ENCODE measurements at regions not wholly inside any gene's neighbourhood (a gene's known extent, or its start where the extent isn't known, plus 50 kb on each side); places are given as distances from the start of the nearest gene placed in this dataset.
"Not testable (repeated sequence)": the region's sequence is repeated elsewhere in the genome, so short reads cannot be mapped to it uniquely, and the experiment has no call there.

- H3K4me1 Mint-ChIP-seq (ENCODE audit: low read depth): peaks cover 22% of the 10 kb centered on the region
- intact Hi-C loops (cut with micrococcal nuclease); H3K36me3 Mint-ChIP-seq (ENCODE audit: low read depth); H3K27ac Mint-ChIP-seq; H3K4me3 Mint-ChIP-seq; H3K9me3 Mint-ChIP-seq: not testable (repeated sequence)
- H3K27me3 Mint-ChIP-seq: peaks cover 37% of the 10 kb centered on the region
Measured at GRCh38 chr7:98770085-98770484, 99.7 kb downstream of the TMEM130 start.

GRCh38 chr7:98771519-98771918 lies 98.3 kb downstream of the TMEM130 start:
- Mint-ChIP-seq H3K27me3 (peaks cover 36% of the 10 kb centered on the region), H3K4me1 (ENCODE audit: low read depth) (peaks cover 22% of the 10 kb centered on the region), H3K27ac (peak overlapping the region; percentile 23), H3K36me3 (ENCODE audit: low read depth) (no peaks in the 10 kb centered on the region), H3K9me3 (no peaks in the 10 kb centered on the region), H3K4me3 (no peak overlapping the region)
- intact Hi-C loops (cut with micrococcal nuclease): no loop called here

- Mint-ChIP-seq H3K4me1 (ENCODE audit: low read depth) (peaks cover 26% of the 10 kb centered on the region), H3K9me3 (no peaks in the 10 kb centered on the region), H3K27ac (peak overlapping the region; percentile 23), H3K36me3 (ENCODE audit: low read depth) (no peaks in the 10 kb centered on the region), H3K4me3 (no peak overlapping the region), H3K27me3 (peaks cover 39% of the 10 kb centered on the region)
- intact Hi-C loops (cut with micrococcal nuclease): no loop called here
Measured at GRCh38 chr7:98771941-98772603, 97.7 kb downstream of the TMEM130 start.

- intact Hi-C loops (cut with micrococcal nuclease): no loop called here
- Mint-ChIP-seq H3K4me3 (no peak overlapping the region), H3K4me1 (ENCODE audit: low read depth) (peaks cover 28% of the 10 kb centered on the region), H3K9me3 (no peaks in the 10 kb centered on the region), H3K27ac (no peak overlapping the region), H3K27me3 (peaks cover 43% of the 10 kb centered on the region), H3K36me3 (ENCODE audit: low read depth) (no peaks in the 10 kb centered on the region)
Measured at GRCh38 chr7:98774884-98775283, 94.9 kb downstream of the TMEM130 start.

- H3K9me3 Mint-ChIP-seq: no peaks in the 10 kb centered on the region
- intact Hi-C loops (cut with micrococcal nuclease): no loop called here
- H3K4me3 Mint-ChIP-seq: no peak overlapping the region
- H3K36me3 Mint-ChIP-seq (ENCODE audit: low read depth): no peaks in the 10 kb centered on the region
- H3K4me1 Mint-ChIP-seq (ENCODE audit: low read depth): peaks cover 13% of the 10 kb centered on the region
- no peak overlapping the region for H3K27ac Mint-ChIP-seq
- peaks cover 37% of the 10 kb centered on the region for H3K27me3 Mint-ChIP-seq
Measured at GRCh38 chr7:98777051-98777450, 92.8 kb downstream of the TMEM130 start.

- Mint-ChIP-seq H3K27me3 (peaks cover 29% of the 10 kb centered on the region), H3K4me1 (ENCODE audit: low read depth) (peaks cover 13% of the 10 kb centered on the region), H3K9me3 (no peaks in the 10 kb centered on the region), H3K36me3 (ENCODE audit: low read depth) (no peaks in the 10 kb centered on the region), H3K4me3 (no peak overlapping the region), H3K27ac (peak overlapping the region; percentile 10)
- intact Hi-C loops (cut with micrococcal nuclease): no loop called here
Measured at GRCh38 chr7:98778421-98778820, 91.4 kb downstream of the TMEM130 start.

GRCh38 chr7:98779800-98780587 lies 89.8 kb downstream of the TMEM130 start:
- H3K27ac Mint-ChIP-seq: no peak overlapping the region
- H3K4me1 Mint-ChIP-seq (ENCODE audit: low read depth): peaks cover 28% of the 10 kb centered on the region
- no peaks in the 10 kb centered on the region for H3K36me3 Mint-ChIP-seq (ENCODE audit: low read depth)
- H3K9me3 Mint-ChIP-seq: no peaks in the 10 kb centered on the region
- no peak overlapping the region for H3K4me3 Mint-ChIP-seq
- peaks cover 35% of the 10 kb centered on the region for H3K27me3 Mint-ChIP-seq
- intact Hi-C loops (cut with micrococcal nuclease): no loop called here

GRCh38 chr7:98784216-98784785 lies 85.5 kb downstream of the TMEM130 start:
- H3K4me1 Mint-ChIP-seq (ENCODE audit: low read depth): peaks cover 32% of the 10 kb centered on the region
- H3K36me3 Mint-ChIP-seq (ENCODE audit: low read depth): no peaks in the 10 kb centered on the region
- H3K4me3 Mint-ChIP-seq: no peak overlapping the region
- peaks cover 52% of the 10 kb centered on the region for H3K27me3 Mint-ChIP-seq
- no peaks in the 10 kb centered on the region for H3K9me3 Mint-ChIP-seq
- intact Hi-C loops (cut with micrococcal nuclease): no loop called here
- no peak overlapping the region for H3K27ac Mint-ChIP-seq

GRCh38 chr7:98785929-98786571 lies 83.8 kb downstream of the TMEM130 start:
- intact Hi-C loops (cut with micrococcal nuclease): no loop called here
- H3K4me3 Mint-ChIP-seq: peak overlapping the region; percentile 15
- peaks cover 32% of the 10 kb centered on the region for H3K4me1 Mint-ChIP-seq (ENCODE audit: low read depth)
- peak overlapping the region; percentile 7 for H3K27ac Mint-ChIP-seq
- no peaks in the 10 kb centered on the region for H3K36me3 Mint-ChIP-seq (ENCODE audit: low read depth)
- H3K9me3 Mint-ChIP-seq: no peaks in the 10 kb centered on the region
- H3K27me3 Mint-ChIP-seq: peaks cover 56% of the 10 kb centered on the region

GRCh38 chr7:98788966-98789365 lies 80.8 kb downstream of the TMEM130 start:
- H3K36me3 Mint-ChIP-seq (ENCODE audit: low read depth): no peaks in the 10 kb centered on the region
- no peak overlapping the region for H3K4me3 Mint-ChIP-seq
- intact Hi-C loops (cut with micrococcal nuclease): no loop called here
- no peak overlapping the region for H3K27ac Mint-ChIP-seq
- H3K27me3 Mint-ChIP-seq: peaks cover 63% of the 10 kb centered on the region
- no peaks in the 10 kb centered on the region for H3K9me3 Mint-ChIP-seq
- H3K4me1 Mint-ChIP-seq (ENCODE audit: low read depth): peaks cover 19% of the 10 kb centered on the region

GRCh38 chr7:98794453-98794852 lies 75.4 kb downstream of the TMEM130 start:
- intact Hi-C loops (cut with micrococcal nuclease); H3K27ac Mint-ChIP-seq; H3K9me3 Mint-ChIP-seq; H3K4me1 Mint-ChIP-seq (ENCODE audit: low read depth); H3K4me3 Mint-ChIP-seq; H3K36me3 Mint-ChIP-seq (ENCODE audit: low read depth): not testable (repeated sequence)
- H3K27me3 Mint-ChIP-seq: peaks cover 29% of the 10 kb centered on the region

GRCh38 chr7:98795741-98796493 lies 73.9 kb downstream of the TMEM130 start:
- intact Hi-C loops (cut with micrococcal nuclease): no loop called here
- peaks cover 7% of the 10 kb centered on the region for H3K4me1 Mint-ChIP-seq (ENCODE audit: low read depth)

More at GRCh38 chr7:98795741-98796493, 73.9 kb downstream of the TMEM130 start:
- H3K27ac Mint-ChIP-seq: peak overlapping the region; percentile 37
- peaks cover 37% of the 10 kb centered on the region for H3K27me3 Mint-ChIP-seq
- H3K36me3 Mint-ChIP-seq (ENCODE audit: low read depth): no peaks in the 10 kb centered on the region
- H3K4me3 Mint-ChIP-seq: no peak overlapping the region
- peaks cover 12% of the 10 kb centered on the region for H3K9me3 Mint-ChIP-seq

Measured in dendritic cell treated with granulocyte-macrophage colony-stimulating factor and Interleukin-4, amounts not matched to agents 40 ng/mL and 50 ng/mL, for 4 days (primary cell).